Vagina (tissue), 2 donors: ENCODE measurements at regions not wholly inside any gene's neighbourhood (a gene's known extent, or its start where the extent isn't known, plus 50 kb on each side); places are given as distances from the start of the nearest gene placed in this dataset.
"Not testable (repeated sequence)": the region's sequence is repeated elsewhere in the genome, so short reads cannot be mapped to it uniquely, and the experiment has no call there.

Experiments
- CTCF ChIP-seq, 3 experiments: fragments of 450-650 bp in 2 of 3; fragments of 200-600 bp in 1 of 3; sonication (generic) in 1 of 3; IDR thresholded peaks; one replicate each; pipeline ENCODE4 v1.5.1; 2017 to 2019; ENCODE audit warnings: antibody characterized with exemption in 3 of 3, mild to moderate bottlenecking in 2 of 3, moderate library complexity in 2 of 3
- POLR2A ChIP-seq, 2 donors: fragments of 450-650 bp; IDR thresholded peaks; one replicate each; pipeline ENCODE4 v1.6.1; 2017; ENCODE audit warnings: antibody characterized with exemption in 2 of 2, mild to moderate bottlenecking in 2 of 2, moderate library complexity in 2 of 2
- POLR2AphosphoS5 ChIP-seq, 2 donors: sonication (generic); formaldehyde crosslinking; IDR thresholded peaks; one replicate each; pipeline ENCODE4 v1.9.0; 2017; ENCODE audit warnings: antibody characterized with exemption in 2 of 2, mild to moderate bottlenecking in 2 of 2, low read depth in 1 of 2; ENCODE audit not compliant: insufficient read depth in 1 of 2

- TF ChIP-seq CTCF (IDR thresholded peaks at IDR 0.05); POLR2A (IDR thresholded peaks at IDR 0.05); POLR2AphosphoS5 (IDR thresholded peaks at IDR 0.05; ENCODE audit: insufficient read depth in 1 of 2, low read depth in 1 of 2): not testable (repeated sequence)
These were observed 107.4 kb downstream of the RTP4 start for GRCh38 chr3:187475613-187476012.
